WTC11 (cell line): ENCODE measurements at regions not wholly inside any gene's neighbourhood (a gene's known extent, or its start where the extent isn't known, plus 50 kb on each side); places are given as distances from the start of the nearest gene placed in this dataset.

Source experiments
- ATAC-seq: fragments of 200-7000 bp; cut with Tn5 transposase; 2 replicates; pipeline ENCODE4 v1.10.0; 2021; ENCODE audit warnings: mild to moderate bottlenecking, moderate library complexity
- CTCF ChIA-PET: fragments of 300-600 bp; sonication (Branson Sonifier 250); formaldehyde crosslinking; loops from one replicate; lab custom pipeline; 2021; ENCODE audit warnings: antibody characterized with exemption; lab: Charles Lee
- POLR2A ChIA-PET: fragments of 350-600 bp; sonication (Branson Sonifier 250); formaldehyde crosslinking; loops from one replicate; lab custom pipeline; 2021; ENCODE audit warnings: antibody characterized with exemption; lab: Charles Lee
- DNase-seq: peaks from one replicate; pipeline ENCODE4 v3.0.0; 2021; ENCODE audit warnings: low spot score
- H3K27ac Mint-ChIP-seq: 2 replicates; pipeline ENCODE4 v1.8.0; 2021; ENCODE audit warnings: mixed read lengths
- H3K27me3 Mint-ChIP-seq: 2 replicates; pipeline ENCODE4 v1.8.0; 2021; ENCODE audit warnings: low read depth, mild to moderate bottlenecking, moderate library complexity, mixed read lengths
- H3K36me3 Mint-ChIP-seq: 2 replicates; pipeline ENCODE4 v1.8.0; 2021; ENCODE audit warnings: mixed read lengths
- H3K4me1 Mint-ChIP-seq: 2 replicates; pipeline ENCODE4 v1.8.0; 2022; ENCODE audit warnings: mixed read lengths
- H3K4me3 Mint-ChIP-seq: 2 replicates; pipeline ENCODE4 v1.8.0; 2021; ENCODE audit warnings: mild to moderate bottlenecking, moderate library complexity, mixed read lengths
- H3K9me3 Mint-ChIP-seq: 2 replicates; pipeline ENCODE4 v1.8.0; 2021; ENCODE audit warnings: mixed read lengths
- ARID4B ChIP-seq: sonication (generic); formaldehyde crosslinking; IDR thresholded peaks from 2 replicates; pipeline ENCODE4 v1.8.0; 2023; ENCODE audit warnings: missing genetic modification reagents, mild to moderate bottlenecking, borderline replicate concordance
- ATF1 ChIP-seq: sonication (generic); formaldehyde crosslinking; IDR thresholded peaks from 2 replicates; pipeline ENCODE4 v1.8.1; 2023; ENCODE audit warnings: mild to moderate bottlenecking, moderate library complexity, missing genetic modification reagents
- E2F4 ChIP-seq: sonication (generic); formaldehyde crosslinking; IDR thresholded peaks from 2 replicates; pipeline ENCODE4 v1.8.1; 2022; ENCODE audit warnings: low read depth, mild to moderate bottlenecking, moderate library complexity, missing genetic modification reagents, borderline replicate concordance
- E2F5 ChIP-seq: sonication (generic); formaldehyde crosslinking; IDR thresholded peaks from 2 replicates; pipeline ENCODE4 v1.8.1; 2022; ENCODE audit warnings: mild to moderate bottlenecking, moderate library complexity, missing genetic modification reagents
- FOXJ3 ChIP-seq: sonication (generic); formaldehyde crosslinking; IDR thresholded peaks from 2 replicates; pipeline ENCODE4 v1.9.0; 2021; ENCODE audit warnings: missing genetic modification reagents, mild to moderate bottlenecking, borderline replicate concordance
- FOXP1 ChIP-seq: sonication (generic); formaldehyde crosslinking; IDR thresholded peaks from 2 replicates; pipeline ENCODE4 v1.8.0; 2022; ENCODE audit warnings: missing genetic modification reagents, mild to moderate bottlenecking, moderate library complexity, borderline replicate concordance
- MYBL2 ChIP-seq: sonication (generic); formaldehyde crosslinking; IDR thresholded peaks from 2 replicates; pipeline ENCODE4 v1.8.1; 2023; ENCODE audit warnings: mild to moderate bottlenecking, moderate library complexity, missing genetic modification reagents
- NFATC4 ChIP-seq: fragments of 250-450 bp; sonication (Bioruptor Pico); IDR thresholded peaks from 2 replicates; pipeline ENCODE4 v1.9.0; 2021; ENCODE audit warnings: mild to moderate bottlenecking
- NFE2L1 ChIP-seq: sonication (generic); formaldehyde crosslinking; IDR thresholded peaks from 2 replicates; pipeline ENCODE4 v1.8.1; 2023; ENCODE audit warnings: missing genetic modification reagents
- NR2C2 ChIP-seq: sonication (generic); formaldehyde crosslinking; IDR thresholded peaks from 2 replicates; pipeline ENCODE4 v1.8.0; 2022; ENCODE audit warnings: mild to moderate bottlenecking, missing genetic modification reagents
- STAT6 ChIP-seq: sonication (generic); formaldehyde crosslinking; conservative IDR thresholded peaks from 2 replicates; pipeline ENCODE4 v1.8.1; 2023; ENCODE audit warnings: mild to moderate bottlenecking, low read depth, missing genetic modification reagents, moderate library complexity
- TEAD1 ChIP-seq: sonication (generic); formaldehyde crosslinking; IDR thresholded peaks from 2 replicates; pipeline ENCODE4 v1.8.0; 2022; ENCODE audit warnings: mild to moderate bottlenecking, missing genetic modification reagents
- ZNF219 ChIP-seq: sonication (generic); formaldehyde crosslinking; IDR thresholded peaks from 2 replicates; pipeline ENCODE4 v1.8.0; 2023; ENCODE audit warnings: missing genetic modification reagents, mild to moderate bottlenecking, borderline replicate concordance
- ZNF232 ChIP-seq: sonication (generic); formaldehyde crosslinking; IDR thresholded peaks from 2 replicates; pipeline ENCODE4 v1.8.0; 2022; ENCODE audit warnings: mild to moderate bottlenecking, missing genetic modification reagents
- ZNF281 ChIP-seq: sonication (generic); formaldehyde crosslinking; IDR thresholded peaks from 2 replicates; pipeline ENCODE4 v1.8.0; 2023; ENCODE audit warnings: mild to moderate bottlenecking, missing genetic modification reagents
- ZNF416 ChIP-seq: fragments of 250-450 bp; sonication (Bioruptor Pico); IDR thresholded peaks from 2 replicates; pipeline ENCODE4 v1.9.0; 2021; ENCODE audit warnings: mild to moderate bottlenecking, inconsistent platforms
- ZNF423 ChIP-seq: fragments of 250-450 bp; sonication (Bioruptor Pico); IDR thresholded peaks from 2 replicates; pipeline ENCODE4 v2.1.2; 2022; ENCODE audit warnings: mild to moderate bottlenecking, moderate library complexity

GRCh38 chr7:20013536-20013935, 203.6 kb downstream of the MACC1 start (continued):
- TF ChIP-seq ARID4B (CRISPR knock-in tag) = no peak
- no peak for TF ChIP-seq NR2C2
- TF ChIP-seq ZNF416 = no peak
- no peak for TF ChIP-seq ZNF219 (CRISPR knock-in tag)
- TF ChIP-seq MYBL2 (CRISPR knock-in tag) = no peak
- TF ChIP-seq, all 79 proteins: peak for 0

- Mint-ChIP-seq H3K36me3 (peaks cover 15% of the 10 kb centered on the region), H3K4me1 (peaks cover 46% of the 10 kb centered on the region), H3K27ac (peak overlapping the region; percentile 52; the same call in 1 of the 2 replicates), H3K4me3 (no peak overlapping the region), H3K9me3 (no peaks in the 10 kb centered on the region)
- 0 out of 2 replicates have a peak, but pooled peaks have one; percentile 21 for ATAC-seq
- no peak for TF ChIP-seq ATF1 (CRISPR knock-in tag)
- no peak for TF ChIP-seq FOXP1 (CRISPR knock-in tag)
- TF ChIP-seq FOXJ3 (CRISPR knock-in tag) = no peak
- TF ChIP-seq, all 79 proteins: peak for 0
- ChIA-PET CTCF (no interaction called here), POLR2A (no interaction called here)
- DNase-seq = no peak
- no peaks in the 10 kb centered on the region for H3K27me3 Mint-ChIP-seq
These were observed 205.1 kb downstream of the MACC1 start for GRCh38 chr7:20012100-20012499.

GRCh38 chr7:20010877-20011276, 206.3 kb downstream of the MACC1 start:
- Mint-ChIP-seq H3K9me3 (no peaks in the 10 kb centered on the region), H3K27me3 (no peaks in the 10 kb centered on the region), H3K27ac (peak overlapping the region; percentile 25), H3K4me1 (peaks cover 40% of the 10 kb centered on the region), H3K36me3 (peaks cover 20% of the 10 kb centered on the region), H3K4me3 (no peak overlapping the region)
- TF ChIP-seq ZNF423 (CRISPR knock-in tag) (no peak), ZNF232 (CRISPR knock-in tag) (no peak), TEAD1 (no peak), ZNF416 (no peak), STAT6 (CRISPR knock-in tag) (no peak), NR2C2 (no peak), E2F5 (no peak)
- DNase-seq (no peak), ATAC-seq (no peak)
- ChIA-PET CTCF (no interaction called here), POLR2A (no interaction called here)

- Mint-ChIP-seq H3K4me1 (peaks cover 37% of the 10 kb centered on the region), H3K36me3 (peaks cover 40% of the 10 kb centered on the region), H3K27ac (peak overlapping the region; percentile 55)
- ATAC-seq = no peak; the same call in 1 of the 2 replicates
- TF ChIP-seq E2F4 (CRISPR knock-in tag) (no peak), NFE2L1 (CRISPR knock-in tag) (no peak), NFATC4 (CRISPR knock-in tag) (no peak), ZNF281 (CRISPR knock-in tag) (no peak)
- TF ChIP-seq, all 79 proteins: peak for 0
- Mint-ChIP-seq H3K27me3 (no peaks in the 10 kb centered on the region), H3K4me3 (no peak overlapping the region), H3K9me3 (no peaks in the 10 kb centered on the region)
- ChIA-PET POLR2A (no interaction called here), CTCF (interaction anchor here (0.6 to 0.8 kb wide), 2 partner anchors 12 to 18 kb away, joined by 3 to 4 read pairs; no protein-coding TSS in a partner anchor)
- no peak for DNase-seq
These were observed 209.7 kb downstream of the MACC1 start for GRCh38 chr7:20007510-20007909.
